ENCODE measurements at regions not wholly inside any gene's neighbourhood (a gene's known extent, or its start where the extent isn't known, plus 50 kb on each side); places are given as distances from the start of the nearest gene placed in this dataset.
"Not testable (repeated sequence)": the region's sequence is repeated elsewhere in the genome, so short reads cannot be mapped to it uniquely, and the experiment has no call there.

GRCh38 chr3:187795207-187795960 lies 50.1 kb upstream of the BCL6 start:
- DNase-seq, result no peak

GRCh38 chr3:187798126-187798525 lies 52.9 kb upstream of the BCL6 start:
- DNase-seq, result no peak

DNA sequence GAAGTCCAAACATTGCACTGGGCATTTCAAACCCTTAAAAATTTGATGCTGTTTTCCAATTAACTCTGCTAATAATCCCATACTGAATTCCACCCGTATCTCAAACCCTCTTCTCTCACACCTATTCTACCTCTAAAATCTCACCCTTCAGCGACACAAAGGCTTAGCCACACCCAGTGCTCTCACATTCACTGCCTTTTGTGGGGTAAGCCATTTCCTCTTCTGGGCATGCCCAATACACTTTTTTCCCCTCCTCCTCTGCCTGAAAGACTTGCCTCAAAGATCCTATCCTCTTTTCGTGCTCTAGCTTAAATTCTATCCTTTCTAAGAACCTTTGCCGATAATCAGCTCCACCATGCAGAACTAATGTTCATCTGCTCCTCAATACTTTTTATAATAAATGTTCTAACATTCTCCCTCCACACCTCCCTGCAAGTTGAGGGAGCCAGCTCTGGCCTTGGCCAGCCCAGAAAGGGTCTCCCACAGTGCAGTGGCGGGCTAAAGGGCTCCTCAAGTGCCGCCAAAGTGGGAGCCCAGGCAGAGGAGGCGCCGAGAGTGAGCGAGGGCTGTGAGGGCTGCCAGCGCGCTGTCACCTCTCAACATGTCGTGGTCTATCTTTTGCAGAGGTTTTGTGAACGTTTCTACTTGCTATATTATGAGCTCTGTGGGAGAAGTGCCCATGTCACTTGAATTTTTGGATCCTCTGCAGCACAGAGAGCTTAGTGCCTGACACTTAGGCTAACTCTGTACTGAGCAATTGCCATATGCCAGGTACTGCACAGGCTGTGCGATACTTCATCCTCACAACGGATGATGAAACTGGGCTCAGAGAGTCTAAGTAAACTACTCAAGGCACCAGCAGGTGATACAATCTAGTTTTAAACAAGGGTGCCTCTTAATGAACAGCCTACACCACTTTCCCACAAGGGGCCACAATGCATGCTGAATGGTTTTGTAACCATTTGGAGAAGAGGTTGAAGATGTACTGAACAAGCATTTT lies 53.6 kb upstream of the BCL6 start:
- peak; percentile 31 to 55 for DNase-seq

DNA sequence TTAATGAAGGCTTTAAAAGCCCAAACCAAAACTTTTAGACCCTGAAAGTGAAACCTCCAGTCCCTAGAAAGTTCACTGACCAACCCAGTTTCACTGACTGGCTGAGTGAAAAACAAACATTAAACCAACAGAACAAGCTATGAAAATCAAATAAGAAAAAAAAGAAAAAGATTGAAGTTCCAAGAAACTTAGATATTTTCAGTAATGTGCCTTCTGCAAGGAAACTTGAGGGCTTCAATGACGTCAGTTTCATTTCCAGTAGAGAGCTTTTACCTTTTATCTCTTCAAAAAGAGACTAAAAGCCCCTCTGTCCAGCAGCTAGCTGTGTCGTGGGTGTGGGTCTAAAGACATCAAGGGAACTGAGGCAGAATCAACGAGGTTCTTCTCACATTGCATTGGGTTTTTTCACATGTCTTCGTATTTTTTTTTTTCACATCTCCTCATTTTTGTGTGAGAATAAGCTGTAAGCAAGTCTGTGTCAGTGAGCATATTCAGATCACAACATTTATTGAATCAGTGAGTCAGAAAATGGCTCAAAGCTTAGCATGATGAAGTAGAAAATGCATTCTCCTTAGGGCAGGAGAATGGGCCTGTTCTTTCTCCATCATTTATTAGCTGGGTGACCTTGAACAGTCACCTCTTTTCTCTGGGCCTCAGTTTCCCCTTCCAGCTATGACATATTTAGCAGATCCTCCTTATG lies 54.8 kb upstream of the BCL6 start:
- peak in 1 of 2 donors; percentile 30 for DNase-seq

GRCh38 chr3:187801152-187801551 lies 55.9 kb upstream of the BCL6 start:
- no peak for DNase-seq

- DNase-seq, result no peak
These were observed 57.1 kb upstream of the BCL6 start for GRCh38 chr3:187802203-187802927.

DNA sequence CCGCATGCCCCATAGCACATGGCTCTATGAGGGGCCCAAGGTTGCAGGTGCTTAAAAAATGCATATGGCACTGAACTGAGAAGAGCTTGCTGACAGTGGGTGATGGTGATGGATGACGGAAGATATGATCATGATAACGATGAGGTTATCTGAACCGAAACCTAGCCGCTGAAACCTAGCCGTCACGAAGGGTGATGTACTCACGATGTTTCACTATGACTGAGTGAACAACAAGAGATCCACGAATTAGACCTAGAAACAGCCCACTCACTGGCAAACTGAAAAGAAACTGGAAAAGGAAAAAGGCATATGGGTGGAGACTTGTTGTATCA lies 57.6 kb upstream of the BCL6 start:
- DNase-seq, result peak in 1 of 2 donors; percentile 54

- no peak for DNase-seq
These were observed 59.0 kb upstream of the BCL6 start for GRCh38 chr3:187804120-187804744.

GRCh38 chr3:187804745-187805121 lies 59.5 kb upstream of the BCL6 start:
- DNase-seq, result no peak

GRCh38 chr3:187805774-187806173 lies 60.5 kb upstream of the BCL6 start:
- no peak for DNase-seq

GRCh38 chr3:187807086-187807862 lies 62.0 kb upstream of the BCL6 start:
- DNase-seq, result no peak

DNA sequence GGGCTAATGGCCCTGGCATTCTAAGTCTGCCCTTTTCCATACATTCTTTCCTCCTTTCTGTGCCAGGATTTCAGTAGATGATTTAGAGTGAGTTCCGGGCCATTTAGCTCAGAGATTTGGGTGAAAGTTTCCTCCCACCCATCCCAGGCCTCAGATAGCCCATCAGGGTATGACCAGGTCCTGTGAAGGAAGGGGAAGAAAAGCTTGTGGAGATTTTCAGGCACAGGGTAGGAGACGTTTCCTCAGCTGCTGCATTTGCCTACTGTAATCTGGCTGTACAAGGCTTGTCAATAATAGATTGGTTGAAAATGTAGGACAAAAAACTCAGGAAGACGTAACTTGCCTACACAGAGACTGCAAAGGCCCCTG lies 63.2 kb upstream of the BCL6 start:
- no peak for DNase-seq

- no peak for DNase-seq
These were observed 64.3 kb upstream of the BCL6 start for GRCh38 chr3:187809612-187809991.

DNA sequence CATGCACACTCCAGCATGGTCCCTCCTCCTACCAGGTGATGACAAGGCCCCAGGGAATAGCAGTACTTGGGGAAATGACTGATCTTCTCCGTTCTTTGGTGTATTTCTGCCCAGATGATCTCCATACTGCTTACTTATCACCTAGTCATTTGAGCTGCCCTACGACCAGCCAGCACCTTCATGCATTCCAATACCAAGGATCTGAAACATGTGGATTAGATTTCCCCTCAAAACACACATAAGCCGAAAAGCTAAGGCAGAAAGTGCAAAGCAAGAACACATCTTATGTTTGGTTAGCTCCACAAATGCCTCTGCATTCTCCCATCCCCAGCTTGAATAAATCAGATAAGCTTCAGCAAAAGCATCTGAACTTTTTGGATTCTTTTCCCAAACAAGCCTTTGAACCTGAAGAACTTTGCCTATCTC lies 64.8 kb upstream of the BCL6 start:
- no peak for DNase-seq

- no peak for DNase-seq
These were observed 66.5 kb upstream of the BCL6 start for GRCh38 chr3:187811585-187812250.

DNA sequence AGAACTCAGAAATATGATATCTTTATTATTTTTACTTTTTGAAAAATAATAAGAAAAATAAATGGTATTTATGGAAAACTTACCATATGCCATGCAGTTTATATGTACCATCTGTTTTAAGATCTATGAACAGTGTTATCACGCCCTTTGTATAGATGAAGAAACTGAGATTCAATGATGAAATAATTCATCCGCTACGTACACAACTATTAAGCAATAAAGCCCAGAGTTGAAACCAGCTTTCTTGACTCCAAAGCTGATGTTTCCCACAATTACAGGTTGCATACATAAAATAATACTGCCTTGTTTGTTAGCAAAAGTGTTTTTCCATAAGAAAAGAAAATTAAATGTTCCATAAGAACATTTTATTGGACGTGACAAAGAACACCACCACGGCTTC lies 67.2 kb upstream of the BCL6 start:
- no peak for DNase-seq

DNA sequence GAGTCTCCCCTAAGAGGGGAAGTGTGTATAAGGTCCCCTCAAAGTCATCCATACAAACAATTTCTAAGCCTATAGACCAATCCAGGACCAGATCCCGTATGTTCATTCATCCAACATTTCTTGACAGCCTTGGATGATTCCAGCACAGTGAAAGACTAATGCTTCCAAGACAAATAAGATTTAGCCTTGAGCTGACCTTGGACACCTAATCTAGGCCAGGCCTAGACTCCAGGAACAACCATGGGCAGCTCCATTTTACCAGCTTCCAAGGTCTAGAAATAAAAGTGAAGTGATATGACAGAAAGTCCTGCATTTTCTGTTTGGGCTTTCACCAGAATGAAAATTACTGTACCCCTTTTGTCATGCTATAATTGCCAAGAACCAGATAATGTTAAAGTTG lies 67.9 kb upstream of the BCL6 start:
- DNase-seq, result no peak

- DNase-seq, result not testable (repeated sequence)
These were observed 72.5 kb upstream of the BCL6 start for GRCh38 chr3:187817766-187818165.

GRCh38 chr3:187821616-187822317 lies 76.5 kb upstream of the BCL6 start:
- no peak for DNase-seq

GRCh38 chr3:187822402-187822801 lies 77.1 kb upstream of the BCL6 start:
- peak in 1 of 2 donors; percentile 30 for DNase-seq
